NCI-H446 treated with DMSO at 0.1 percent for 48 hours (cell line): ENCODE measurements at regions not wholly inside any gene's neighbourhood (a gene's known extent, or its start where the extent isn't known, plus 50 kb on each side); places are given as distances from the start of the nearest gene placed in this dataset.
"Not testable (repeated sequence)": the region's sequence is repeated elsewhere in the genome, so short reads cannot be mapped to it uniquely, and the experiment has no call there.

Experiments used
- DNase-seq: peaks from one replicate; lab custom pipeline; 2025; lab: John Stamatoyannopoulos, UW

DNA sequence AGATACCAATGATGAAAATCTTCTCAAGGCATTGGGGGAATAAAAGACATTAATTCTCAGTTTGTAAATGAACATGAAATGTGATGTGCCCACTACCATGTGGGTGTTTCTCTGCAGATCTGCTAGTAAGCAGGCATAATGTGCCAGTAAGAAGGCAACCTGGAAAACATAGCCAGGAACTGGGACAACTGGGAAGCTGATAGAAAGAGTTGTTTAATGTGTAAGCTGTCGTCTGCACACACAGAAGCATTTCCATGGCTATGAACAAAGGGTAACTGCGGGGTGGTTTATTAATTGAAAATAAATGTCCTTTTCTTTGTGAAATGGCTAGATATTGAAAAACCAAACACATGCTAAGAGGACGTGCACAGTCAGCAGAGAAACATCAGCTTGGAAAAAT, 52.0 kb downstream of the ZC3H11B start:
- no peak for DNase-seq

DNA sequence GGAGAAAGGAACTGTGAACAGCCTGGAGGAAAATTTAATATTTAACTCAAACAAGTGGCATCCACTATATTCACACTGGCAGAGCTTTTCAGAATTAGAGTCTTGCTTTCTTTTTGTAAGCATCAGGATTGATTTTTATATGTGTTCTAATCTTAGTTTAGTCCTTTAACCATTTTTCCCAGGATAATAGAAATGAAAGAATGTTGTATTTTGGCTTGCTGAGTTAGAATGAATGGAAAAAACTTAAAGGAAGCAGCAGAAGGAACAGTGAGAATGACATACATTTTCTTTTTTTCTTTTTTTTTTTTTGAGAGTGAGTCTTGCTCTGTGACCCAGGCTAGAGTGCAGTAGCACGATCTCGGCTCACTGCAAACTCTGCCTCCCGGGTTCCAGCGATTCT, 53.0 kb downstream of the ZC3H11B start:
- no peak for DNase-seq

DNA sequence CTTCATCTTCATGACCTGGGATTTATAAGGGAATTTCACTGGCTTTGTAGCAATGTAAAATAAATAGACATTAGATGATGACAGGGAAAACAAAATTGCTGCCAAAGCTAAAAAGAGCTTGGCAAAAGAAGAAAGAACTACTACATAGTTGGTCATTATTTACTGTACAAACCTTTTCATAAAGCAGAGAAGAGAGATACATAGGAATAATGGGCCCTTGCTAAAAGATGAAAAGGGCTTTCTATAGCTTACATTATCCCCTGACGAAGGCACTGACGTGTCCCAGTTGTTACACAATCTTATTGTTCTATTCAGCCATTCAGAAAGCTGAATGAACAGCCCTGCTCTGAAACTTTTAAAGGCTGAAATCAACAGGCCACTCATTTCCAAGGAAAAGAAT, 57.1 kb downstream of the ZC3H11B start:
- DNase-seq = no peak

DNA sequence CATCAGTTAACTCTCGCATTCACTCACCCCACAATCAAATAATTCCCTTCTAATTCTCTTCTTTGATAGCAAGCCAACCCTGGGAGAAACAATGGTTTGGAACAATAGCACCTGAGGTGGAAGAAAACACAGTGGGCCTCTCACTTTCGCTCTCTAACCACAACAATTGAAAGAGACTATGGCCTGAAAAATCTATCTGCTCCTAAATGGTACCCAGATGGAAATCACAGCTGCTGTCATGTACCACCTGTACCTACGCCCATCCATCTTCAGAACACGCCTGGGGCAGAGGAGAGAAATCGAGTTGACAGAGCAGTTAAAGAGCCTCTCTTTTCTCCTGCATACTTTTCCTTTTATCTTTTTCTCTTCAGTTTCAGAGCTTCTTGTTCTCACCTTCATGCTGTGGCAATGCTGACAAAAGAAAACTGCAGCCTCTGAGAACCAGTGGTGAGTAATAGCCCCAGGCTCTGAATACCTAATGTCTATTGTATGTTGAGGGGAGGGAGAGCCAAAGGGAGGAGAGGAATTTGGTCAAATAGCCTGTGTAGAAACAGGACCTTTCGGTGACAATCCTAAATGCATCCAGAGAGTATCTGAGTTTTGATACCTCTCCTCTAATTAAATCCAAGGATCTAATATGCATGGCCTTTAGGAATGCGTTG, 57.7 kb downstream of the ZC3H11B start:
- no peak for DNase-seq

GRCh38 chr1:219553934-219554502, 58.9 kb downstream of the ZC3H11B start:
- no peak for DNase-seq

- no peak for DNase-seq
These were observed 62.7 kb downstream of the ZC3H11B start for GRCh38 chr1:219550201-219550600.

- no peak for DNase-seq
These were observed 63.7 kb downstream of the ZC3H11B start for GRCh38 chr1:219549215-219549614.

DNA sequence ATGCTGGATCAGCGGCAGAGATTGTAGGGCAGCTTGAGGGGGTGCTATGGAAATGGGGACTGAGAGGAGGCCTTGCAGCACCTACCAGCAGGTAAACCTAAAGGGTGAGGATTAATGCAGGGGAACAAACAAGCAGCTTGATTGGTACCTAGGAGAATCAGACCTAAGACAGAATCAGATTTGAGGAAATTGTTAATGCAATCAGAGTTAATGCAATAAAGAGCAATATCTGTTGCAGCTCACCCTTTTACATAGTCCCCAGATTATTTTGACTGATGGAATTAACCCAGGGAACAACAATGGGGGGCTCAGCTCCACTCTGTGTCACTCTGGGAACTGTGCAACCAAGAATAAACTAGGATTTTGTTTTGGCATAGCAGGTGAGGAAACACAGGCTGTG, 64.5 kb downstream of the ZC3H11B start:
- no peak for DNase-seq

DNA sequence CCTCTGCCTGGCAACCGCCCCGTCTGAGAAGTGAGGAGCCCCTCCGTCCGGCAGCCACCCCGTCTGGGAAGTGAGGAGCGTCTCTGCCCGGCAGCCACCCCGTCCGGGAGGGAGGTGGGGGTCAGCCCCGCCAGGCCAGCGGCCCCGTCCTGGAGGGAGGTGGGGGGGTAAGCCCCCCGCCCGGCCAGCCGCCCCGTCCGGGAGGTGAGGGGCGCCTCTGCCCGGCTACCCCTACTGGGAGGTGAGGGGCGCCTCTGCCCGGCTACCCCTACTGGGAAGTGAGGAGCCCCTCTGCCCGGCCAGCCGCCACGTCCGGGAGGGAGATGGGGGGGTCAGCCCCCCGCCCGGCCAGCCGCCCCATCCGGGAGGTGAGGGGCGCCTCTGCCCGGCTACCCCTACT, 67.1 kb downstream of the ZC3H11B start:
- not testable (repeated sequence) for DNase-seq

DNA sequence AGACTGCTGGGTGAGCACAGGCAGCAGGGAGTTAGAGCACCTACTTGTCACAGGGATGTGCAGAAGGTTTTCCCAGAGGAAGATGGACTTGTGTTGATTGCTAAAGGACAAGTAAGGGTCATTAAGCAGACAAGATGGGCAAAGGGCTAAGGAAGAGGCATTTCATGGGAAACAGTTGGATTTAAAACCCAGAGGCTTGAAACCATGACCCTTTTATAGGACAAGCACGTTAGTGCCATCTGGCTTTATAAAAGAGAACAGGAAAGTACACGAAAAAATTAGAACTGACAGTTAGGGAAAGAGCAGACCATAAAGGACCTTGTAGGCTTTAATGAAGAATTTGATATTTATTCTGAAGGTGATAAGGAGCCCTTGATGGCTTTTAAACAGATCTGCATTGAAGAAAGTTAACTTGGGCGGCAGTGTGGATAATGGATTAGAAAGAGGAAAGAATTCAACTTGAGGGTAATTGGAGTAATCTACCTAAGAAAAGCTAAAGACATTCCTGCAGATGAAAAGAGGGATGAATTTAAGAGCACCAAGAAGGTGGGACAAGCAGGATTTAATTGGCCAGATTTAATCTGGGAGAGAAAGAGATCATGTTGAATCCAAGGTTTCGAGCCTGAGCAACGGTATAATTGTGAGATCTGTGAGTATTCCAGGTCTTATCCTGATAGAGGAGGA, 68.6 kb downstream of the ZC3H11B start:
- DNase-seq = no peak

DNA sequence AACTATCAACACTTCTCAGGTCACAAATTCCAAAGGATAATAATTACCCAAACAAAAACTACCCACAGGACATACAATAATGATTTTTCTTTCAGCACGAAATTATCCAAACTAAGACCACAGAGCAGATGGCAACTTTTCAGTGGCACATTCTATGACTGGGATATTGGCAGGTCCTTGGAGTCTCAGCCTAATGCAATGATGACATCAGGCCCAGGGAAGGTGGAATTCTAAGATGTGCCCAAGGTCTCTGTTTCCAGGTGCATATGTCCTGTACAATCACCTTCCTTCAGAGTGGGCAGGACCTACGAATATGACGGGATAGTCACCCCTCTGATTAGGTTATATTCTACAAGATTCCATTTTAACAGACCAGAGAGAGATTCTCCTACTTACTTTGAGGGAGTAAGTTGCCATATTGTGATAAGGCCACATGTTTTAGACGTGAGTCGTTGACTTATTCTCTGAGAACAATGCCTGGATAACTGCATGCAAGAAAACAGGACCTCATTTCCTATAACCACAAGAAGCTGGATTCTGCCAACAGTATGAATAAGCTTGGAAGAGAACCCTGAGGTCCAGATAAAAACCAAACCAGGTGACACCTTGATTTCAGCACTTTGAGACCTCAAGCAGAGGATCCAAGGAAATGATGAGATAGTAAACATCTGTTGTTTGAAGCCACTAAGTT, 69.9 kb downstream of the ZC3H11B start:
- DNase-seq = no peak

DNA sequence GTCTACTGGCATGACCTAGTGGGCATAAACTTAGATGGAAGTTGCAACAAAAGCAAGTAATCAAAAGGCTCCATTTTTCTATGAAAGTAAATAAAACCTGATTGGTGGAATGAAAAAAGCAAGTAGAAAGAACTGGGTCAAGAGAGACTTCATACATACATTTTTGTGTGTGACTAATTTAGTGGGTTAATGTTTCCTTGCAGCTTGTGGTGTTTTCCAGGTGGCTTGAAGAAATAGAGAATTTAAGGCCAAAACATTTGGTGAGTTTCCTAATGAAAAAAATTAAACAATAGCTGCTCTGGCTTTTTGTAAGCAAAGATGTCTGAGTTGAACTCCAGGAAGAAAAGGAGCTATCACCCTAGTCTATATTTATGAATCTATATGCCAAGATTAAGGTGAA, 71.0 kb downstream of the ZC3H11B start:
- DNase-seq = no peak

DNA sequence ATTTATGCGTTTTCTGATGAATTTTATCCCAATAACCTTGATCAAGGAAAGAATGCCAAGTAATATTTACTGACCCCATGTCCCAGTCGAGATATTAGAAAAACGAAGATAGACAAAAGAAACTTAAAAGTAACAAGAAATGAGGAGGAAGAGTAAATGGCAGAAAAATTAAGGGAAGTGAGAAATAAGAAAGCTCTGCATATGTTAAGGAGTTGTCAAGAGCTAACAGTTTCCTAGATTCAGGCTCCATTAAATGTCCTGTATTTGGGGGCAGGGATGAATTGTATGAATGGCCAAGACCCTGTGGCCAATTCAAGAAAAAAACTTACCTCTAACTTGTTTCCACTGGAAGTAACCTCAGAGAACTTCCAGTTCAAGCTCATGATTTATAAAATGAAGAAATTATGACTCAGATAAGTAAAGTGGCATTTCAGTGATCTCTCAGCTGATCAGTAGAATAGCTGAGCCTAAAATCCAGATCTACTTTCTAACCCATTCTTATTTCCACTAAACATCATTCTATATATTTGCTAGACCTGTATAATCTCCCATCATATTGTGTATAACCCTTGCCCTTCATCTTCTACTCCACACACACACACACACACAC, 73.2 kb downstream of the ZC3H11B start:
- no peak for DNase-seq

- DNase-seq = no peak
These were observed 74.0 kb downstream of the ZC3H11B start for GRCh38 chr1:219538886-219539285.

GRCh38 chr1:219537223-219537631, 75.7 kb downstream of the ZC3H11B start:
- DNase-seq = no peak

GRCh38 chr1:219536038-219536437, 76.9 kb downstream of the ZC3H11B start:
- DNase-seq = no peak

GRCh38 chr1:219534991-219535390, 77.9 kb downstream of the ZC3H11B start:
- no peak for DNase-seq

- DNase-seq = no peak
These were observed 79.6 kb downstream of the ZC3H11B start for GRCh38 chr1:219533280-219533679.

- DNase-seq = no peak
These were observed 83.8 kb downstream of the ZC3H11B start for GRCh38 chr1:219529116-219529515.

DNA sequence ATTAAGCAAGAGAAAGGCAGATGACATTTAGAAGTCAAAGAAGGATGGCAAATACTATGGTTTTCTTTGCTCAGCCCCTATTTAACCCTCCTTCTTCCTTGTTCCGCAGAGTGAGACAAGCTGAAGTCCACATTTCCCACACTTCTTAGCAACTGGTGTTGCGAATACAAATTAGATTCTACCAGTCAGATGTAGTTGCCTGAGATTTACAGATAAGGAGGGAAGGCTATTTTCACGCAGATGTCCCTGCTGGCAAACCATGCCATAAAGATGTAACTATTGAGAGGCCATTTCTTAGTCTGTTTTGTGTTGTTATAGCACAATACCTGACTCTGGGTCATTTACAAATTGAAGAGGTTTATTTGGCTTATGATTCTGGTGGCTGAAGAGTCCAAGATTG, 84.3 kb downstream of the ZC3H11B start:
- no peak for DNase-seq

DNA sequence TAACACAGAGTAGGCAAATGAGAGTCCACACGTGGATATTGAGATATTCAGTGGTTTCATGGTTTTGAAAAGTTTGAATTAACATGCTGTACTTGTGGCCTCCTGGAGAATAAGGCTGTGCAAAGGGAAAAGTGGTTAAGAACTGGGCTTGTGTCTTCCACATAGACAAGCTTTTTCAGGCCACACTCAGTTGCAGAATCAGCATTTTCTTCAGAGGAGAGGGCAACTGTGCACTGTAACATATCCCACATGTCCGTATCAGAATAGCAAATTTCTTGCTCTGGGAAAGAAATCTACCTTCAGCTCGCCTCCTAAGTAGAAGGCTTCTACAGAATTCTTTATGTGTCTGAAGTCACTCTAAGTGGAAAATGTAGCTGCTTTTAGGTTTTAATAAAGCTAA, 84.9 kb downstream of the ZC3H11B start:
- no peak for DNase-seq

DNA sequence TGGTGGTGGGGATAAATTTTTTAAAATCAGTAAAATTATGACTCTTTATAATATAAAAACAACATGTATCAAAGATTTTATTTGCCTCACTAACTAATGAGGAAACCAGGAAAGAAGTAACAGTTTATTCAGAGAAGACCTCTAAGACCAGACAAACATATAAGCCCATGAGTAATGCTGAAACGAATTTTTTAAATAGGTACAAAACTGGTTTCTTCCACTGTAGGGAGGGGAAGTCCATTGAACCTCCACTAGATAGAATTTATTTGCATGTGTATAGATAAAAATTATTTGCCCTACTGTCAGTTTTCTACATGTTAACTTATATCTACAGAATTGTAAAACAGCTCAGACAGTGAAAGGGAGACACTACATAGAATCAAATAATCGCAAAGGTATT, 86.8 kb downstream of the ZC3H11B start:
- DNase-seq = no peak

GRCh38 chr1:219523411-219523810, 89.5 kb downstream of the ZC3H11B start:
- DNase-seq = no peak
